ENCODE measurements at regions not wholly inside any gene's neighbourhood (a gene's known extent, or its start where the extent isn't known, plus 50 kb on each side); places are given as distances from the start of the nearest gene placed in this dataset.

GRCh38 chr14:65310568-65310967, 102.0 kb upstream of the FUT8 start:
- Histone ChIP-seq H3K9me3 (no peaks in the 10 kb centered on the region), H3K27ac (replicated peaks in 1 of 4) (no peak overlapping the region), H3K4me1 (no peaks in the 10 kb centered on the region), H3K27me3 (no peaks in the 10 kb centered on the region), H3K36me3 (no peaks in the 10 kb centered on the region), H3K4me3 (no peak overlapping the region)
- intact Hi-C loops (cut with DNase I) = no loop called here
- 83% methylated on average over 2 of the region's 2 CpGs for WGBS
- DNase-seq (ENCODE audit: extremely low spot score) = no peak
- no peak for TF ChIP-seq EP300 (IDR thresholded peaks at IDR 0.05)
- TF ChIP-seq POLR2A (IDR thresholded peaks at IDR 0.05; ENCODE audit: low read depth) = no peak
- TF ChIP-seq CTCF (IDR thresholded peaks at IDR 0.05) = no peak
- no peak for TF ChIP-seq POLR2AphosphoS5 (IDR thresholded peaks at IDR 0.05)

GRCh38 chr14:65312859-65313258, 99.7 kb upstream of the FUT8 start:
- no peak for TF ChIP-seq EP300 (IDR thresholded peaks at IDR 0.05)
- no peak for TF ChIP-seq CTCF (IDR thresholded peaks at IDR 0.05)
- TF ChIP-seq POLR2AphosphoS5 (IDR thresholded peaks at IDR 0.05) = no peak
- no peak for TF ChIP-seq POLR2A (IDR thresholded peaks at IDR 0.05; ENCODE audit: low read depth)
- H3K4me3 ChIP-seq = no peak overlapping the region

GRCh38 chr14:65318636-65319506, 93.7 kb upstream of the FUT8 start:
- intact Hi-C loops (cut with DNase I) = no loop called here
- H3K27me3 ChIP-seq = no peaks in the 10 kb centered on the region
- H3K4me1 ChIP-seq = no peaks in the 10 kb centered on the region
- H3K27ac ChIP-seq (replicated peaks in 1 of 4) = no peak overlapping the region
- no peaks in the 10 kb centered on the region for H3K36me3 ChIP-seq
- H3K4me3 ChIP-seq = no peak overlapping the region
- no peak for DNase-seq (ENCODE audit: extremely low spot score)
- 88% methylated on average over 7 of the region's 7 CpGs for WGBS
- H3K9me3 ChIP-seq = peaks cover 0 to 7% (median 0%) of the 10 kb centered on the region in 4 donors
- no peak for TF ChIP-seq EP300 (IDR thresholded peaks at IDR 0.05)
- TF ChIP-seq POLR2AphosphoS5 (IDR thresholded peaks at IDR 0.05) = no peak
- TF ChIP-seq CTCF (IDR thresholded peaks at IDR 0.05) = no peak
- TF ChIP-seq POLR2A (IDR thresholded peaks at IDR 0.05; ENCODE audit: low read depth) = no peak

More at GRCh38 chr14:65312859-65313258, 99.7 kb upstream of the FUT8 start:
- Histone ChIP-seq H3K4me1 (no peaks in the 10 kb centered on the region), H3K9me3 (peaks cover 0 to 7% (median 0%) of the 10 kb centered on the region in 4 donors), H3K36me3 (no peaks in the 10 kb centered on the region), H3K27ac (replicated peaks in 1 of 4) (no peak overlapping the region), H3K27me3 (no peaks in the 10 kb centered on the region)
- intact Hi-C loops (cut with DNase I) = no loop called here
- WGBS = 85% methylated on average over 6 of the region's 6 CpGs
- no peak for DNase-seq (ENCODE audit: extremely low spot score)

- no peaks in the 10 kb centered on the region for H3K4me1 ChIP-seq
- H3K9me3 ChIP-seq = peaks cover 0 to 6% (median 0%) of the 10 kb centered on the region in 4 donors
- DNase-seq (ENCODE audit: extremely low spot score) = no peak
- H3K4me3 ChIP-seq = no peak overlapping the region
- WGBS = 91% methylated on average over 2 of the region's 2 CpGs
- intact Hi-C loops (cut with DNase I) = no loop called here
- H3K36me3 ChIP-seq = no peaks in the 10 kb centered on the region
- TF ChIP-seq POLR2AphosphoS5 (IDR thresholded peaks at IDR 0.05) = no peak
- TF ChIP-seq EP300 (IDR thresholded peaks at IDR 0.05) = no peak
- no peak for TF ChIP-seq POLR2A (IDR thresholded peaks at IDR 0.05; ENCODE audit: low read depth)
- TF ChIP-seq CTCF (IDR thresholded peaks at IDR 0.05) = no peak
- H3K27ac ChIP-seq (replicated peaks in 1 of 4) = no peak overlapping the region
- no peaks in the 10 kb centered on the region for H3K27me3 ChIP-seq
Observed at GRCh38 chr14:65320661-65321308, 91.7 kb upstream of the FUT8 start.

Data from esophagus muscularis mucosa (tissue), 4 donors.